Colonic mucosa (tissue), 4 donors: ENCODE measurements at regions not wholly inside any gene's neighbourhood (a gene's known extent, or its start where the extent isn't known, plus 50 kb on each side); places are given as distances from the start of the nearest gene placed in this dataset.

ENCODE experiments used
- DNase-seq: peaks from one replicate; pipeline ENCODE4 v3.0.0-alpha.2; 2020
- H3K27ac ChIP-seq: fragments of 200-600 bp; one replicate; pipeline ENCODE4 v1.8.0; 2021
- H3K27me3 ChIP-seq: fragments of 200-600 bp; one replicate; pipeline ENCODE4 v1.8.0; 2021
- H3K36me3 ChIP-seq: fragments of 200-600 bp; one replicate; pipeline ENCODE4 v1.8.0; 2021
- H3K4me1 ChIP-seq: fragments of 200-600 bp; one replicate; pipeline ENCODE4 v1.8.0; 2021; ENCODE audit warnings: mild to moderate bottlenecking
- H3K4me3 ChIP-seq: fragments of 200-600 bp; one replicate; pipeline ENCODE4 v1.8.0; 2021
- H3K9ac ChIP-seq, 2 donors: one replicate each; pipeline ENCODE4 v1.7.0; 2013; ENCODE audit warnings: control low read depth in 2 of 2, low read depth in 2 of 2, low read length in 2 of 2
- H3K9me3 ChIP-seq: fragments of 200-600 bp; one replicate; pipeline ENCODE4 v1.8.0; 2021
- intact Hi-C: fragments of 100-400 bp; cut with DNase I; formaldehyde crosslinking; loops from one replicate; pipeline ENCODE4 v1.14.1; 2022
- TF ChIP-seq, protein P1 (sequence below): fragments of 200-600 bp; IDR thresholded peaks from one replicate; pipeline ENCODE4 v1.8.0; 2022; ENCODE audit warnings: antibody characterized with exemption, mild to moderate bottlenecking
- donor health status: healthy.
- donor health status: DM: no; HTN: no; CAD: no.
- donor health status: DM: no; HTN: no; CAD: no.

- intact Hi-C loops: no loop called here
- H3K27ac ChIP-seq: no peak overlapping the region
Observed at GRCh38 chr18:78579449-78579848, 400.2 kb upstream of the SALL3 start.

DNA sequence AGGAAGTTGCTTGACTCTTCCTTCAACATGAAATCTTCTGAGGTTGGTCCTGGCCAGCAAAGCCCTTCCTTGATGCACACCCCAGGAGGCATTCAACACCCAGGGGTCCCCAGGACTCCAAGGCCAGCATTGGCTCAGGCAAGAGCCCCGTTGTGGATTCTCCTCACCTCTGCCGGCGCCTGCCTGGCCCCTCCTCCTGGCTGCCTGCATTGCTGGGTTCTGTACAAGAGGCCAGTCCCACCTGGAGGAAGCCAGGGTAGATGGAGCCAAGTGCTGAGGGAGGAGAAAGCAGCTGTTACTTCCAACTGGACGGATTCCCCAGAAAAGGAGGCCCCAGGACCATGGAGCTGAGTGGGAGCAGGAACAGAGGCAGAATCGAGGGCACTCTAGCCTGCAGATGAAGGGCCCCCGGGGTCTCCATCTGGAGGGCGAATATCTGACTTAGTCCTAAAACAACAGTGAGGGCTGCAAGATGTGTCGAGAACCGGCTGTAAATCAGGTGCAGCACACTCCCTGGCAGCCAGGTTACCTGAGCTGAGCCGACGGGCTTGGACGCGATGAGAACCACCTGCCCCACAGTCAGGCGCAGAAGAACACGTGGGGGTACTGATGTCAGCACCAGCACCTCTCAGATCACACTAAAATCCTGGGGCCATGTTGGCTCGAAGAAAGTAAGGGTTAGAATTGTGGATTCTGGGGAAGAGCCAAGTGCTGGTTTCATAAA is 399.6 kb upstream of the SALL3 start:
- no peak overlapping the region for H3K27ac ChIP-seq
- TF ChIP-seq, protein P1, sequence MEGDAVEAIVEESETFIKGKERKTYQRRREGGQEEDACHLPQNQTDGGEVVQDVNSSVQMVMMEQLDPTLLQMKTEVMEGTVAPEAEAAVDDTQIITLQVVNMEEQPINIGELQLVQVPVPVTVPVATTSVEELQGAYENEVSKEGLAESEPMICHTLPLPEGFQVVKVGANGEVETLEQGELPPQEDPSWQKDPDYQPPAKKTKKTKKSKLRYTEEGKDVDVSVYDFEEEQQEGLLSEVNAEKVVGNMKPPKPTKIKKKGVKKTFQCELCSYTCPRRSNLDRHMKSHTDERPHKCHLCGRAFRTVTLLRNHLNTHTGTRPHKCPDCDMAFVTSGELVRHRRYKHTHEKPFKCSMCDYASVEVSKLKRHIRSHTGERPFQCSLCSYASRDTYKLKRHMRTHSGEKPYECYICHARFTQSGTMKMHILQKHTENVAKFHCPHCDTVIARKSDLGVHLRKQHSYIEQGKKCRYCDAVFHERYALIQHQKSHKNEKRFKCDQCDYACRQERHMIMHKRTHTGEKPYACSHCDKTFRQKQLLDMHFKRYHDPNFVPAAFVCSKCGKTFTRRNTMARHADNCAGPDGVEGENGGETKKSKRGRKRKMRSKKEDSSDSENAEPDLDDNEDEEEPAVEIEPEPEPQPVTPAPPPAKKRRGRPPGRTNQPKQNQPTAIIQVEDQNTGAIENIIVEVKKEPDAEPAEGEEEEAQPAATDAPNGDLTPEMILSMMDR: no peak
- no peak overlapping the region for H3K9ac ChIP-seq
- H3K36me3 ChIP-seq: no peaks in the 10 kb centered on the region
- H3K9me3 ChIP-seq: no peaks in the 10 kb centered on the region
- intact Hi-C loops: no loop called here
- no peak for DNase-seq
- H3K4me3 ChIP-seq: no peak overlapping the region
- no peaks in the 10 kb centered on the region for H3K4me1 ChIP-seq
- no peaks in the 10 kb centered on the region for H3K27me3 ChIP-seq

More at GRCh38 chr18:78579449-78579848, 400.2 kb upstream of the SALL3 start:
- DNase-seq: no peak
- Histone ChIP-seq H3K4me1 (no peaks in the 10 kb centered on the region), H3K9me3 (no peaks in the 10 kb centered on the region), H3K36me3 (no peaks in the 10 kb centered on the region), H3K27me3 (no peaks in the 10 kb centered on the region), H3K9ac (no peak overlapping the region), H3K4me3 (no peak overlapping the region)
- TF ChIP-seq, protein P1: no peak

DNA sequence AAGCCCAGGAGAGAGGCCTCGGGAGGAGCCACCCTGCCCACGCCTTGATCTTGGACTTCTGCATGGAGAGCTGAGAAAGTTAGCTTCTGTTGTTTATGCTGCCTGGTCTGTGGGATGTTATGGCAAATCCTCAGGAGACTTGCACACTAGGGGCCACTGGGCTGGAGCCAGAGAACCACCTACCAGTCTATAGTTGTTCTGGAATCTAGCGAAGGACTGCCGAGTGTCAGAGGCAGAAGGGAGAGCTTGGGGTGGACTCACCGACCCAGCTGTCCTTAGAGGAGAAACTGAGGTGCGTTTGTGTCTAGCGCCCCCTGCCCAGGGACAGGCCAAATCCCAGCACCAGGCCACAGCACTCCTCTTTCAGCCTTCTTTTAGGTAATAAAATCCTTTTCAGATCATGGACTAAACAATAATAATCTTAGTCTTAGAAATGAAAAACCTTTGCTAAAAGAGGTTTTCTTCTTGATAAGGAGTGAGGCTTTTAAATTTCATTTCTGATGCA is 398.7 kb upstream of the SALL3 start:
- H3K9me3 ChIP-seq: no peaks in the 10 kb centered on the region
- H3K27me3 ChIP-seq: no peaks in the 10 kb centered on the region
- H3K27ac ChIP-seq: no peak overlapping the region
- intact Hi-C loops: no loop called here
- no peak overlapping the region for H3K9ac ChIP-seq
- TF ChIP-seq, protein P1: no peak
- no peaks in the 10 kb centered on the region for H3K36me3 ChIP-seq
- H3K4me1 ChIP-seq: no peaks in the 10 kb centered on the region
- H3K4me3 ChIP-seq: no peak overlapping the region
- no peak for DNase-seq

DNA sequence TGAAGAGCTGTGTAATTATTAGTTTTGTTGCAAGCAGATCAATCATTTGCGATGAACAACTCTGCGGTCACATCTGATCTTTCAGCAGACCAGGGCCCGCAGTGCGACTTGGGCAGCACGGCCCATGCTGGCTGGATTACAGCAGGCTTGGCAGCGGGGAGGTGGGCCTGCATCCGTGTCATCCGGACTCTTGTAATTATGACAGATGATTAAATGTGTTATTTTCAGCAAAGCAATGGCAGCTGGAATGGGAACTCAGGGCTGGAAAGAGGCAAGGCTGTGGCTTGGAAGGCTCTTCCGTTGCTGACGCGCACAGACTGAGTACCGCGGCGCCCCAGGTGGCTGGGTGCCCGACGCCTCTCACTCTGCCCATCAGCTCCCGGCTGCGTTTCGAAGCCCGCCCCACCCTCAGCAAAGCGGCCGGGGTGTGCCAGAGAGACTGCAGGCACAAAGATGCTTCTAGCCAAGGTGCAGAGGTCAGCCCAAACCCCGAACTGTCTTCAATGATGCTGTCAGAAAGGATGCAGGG is 397.4 kb upstream of the SALL3 start:
- no peaks in the 10 kb centered on the region for H3K9me3 ChIP-seq
- H3K27me3 ChIP-seq: no peaks in the 10 kb centered on the region
- no peak overlapping the region for H3K9ac ChIP-seq
- no peak overlapping the region for H3K4me3 ChIP-seq
- no peak overlapping the region for H3K27ac ChIP-seq
- intact Hi-C loops: no loop called here
- TF ChIP-seq, protein P1: no peak
- no peaks in the 10 kb centered on the region for H3K4me1 ChIP-seq
- DNase-seq: no peak
- H3K36me3 ChIP-seq: no peaks in the 10 kb centered on the region

GRCh38 chr18:78582898-78583738 is 396.5 kb upstream of the SALL3 start:
- H3K27ac ChIP-seq: no peak overlapping the region
- no peaks in the 10 kb centered on the region for H3K9me3 ChIP-seq
- TF ChIP-seq, protein P1: no peak
- H3K27me3 ChIP-seq: no peaks in the 10 kb centered on the region
- no peaks in the 10 kb centered on the region for H3K36me3 ChIP-seq
- intact Hi-C loops: no loop called here
- H3K9ac ChIP-seq: no peak overlapping the region
- no peaks in the 10 kb centered on the region for H3K4me1 ChIP-seq
- no peak overlapping the region for H3K4me3 ChIP-seq
- DNase-seq: no peak
